ENCODE measurements at regions not wholly inside any gene's neighbourhood (a gene's known extent, or its start where the extent isn't known, plus 50 kb on each side); places are given as distances from the start of the nearest gene placed in this dataset.

- TF ChIP-seq CTCF (conservative IDR thresholded peaks at IDR 0.05 in 1 of 2, IDR thresholded peaks at IDR 0.05 in 1 of 2; ENCODE audit: low read depth in 1 of 2, low read length in 2 of 2) (no peak), EZH2 (IDR thresholded peaks at IDR 0.05; ENCODE audit: low read length, missing control alignments) (no peak)
Observed at GRCh38 chr2:150142561-150142960, 344.9 kb downstream of the RND3 start.

All from fibroblast of lung (primary cell).